GM21381 (cell line): ENCODE measurements at regions not wholly inside any gene's neighbourhood (a gene's known extent, or its start where the extent isn't known, plus 50 kb on each side); places are given as distances from the start of the nearest gene placed in this dataset.
"Not testable (repeated sequence)": the region's sequence is repeated elsewhere in the genome, so short reads cannot be mapped to it uniquely, and the experiment has no call there.

ENCODE experiments used
- ATAC-seq: cut with Tn5 transposase; IDR thresholded peaks from one replicate; pipeline ENCODE4 v1.9.1; 2021; ENCODE audit warnings: mild to moderate bottlenecking, moderate library complexity; ENCODE audit not compliant: unreplicated experiment

DNA sequence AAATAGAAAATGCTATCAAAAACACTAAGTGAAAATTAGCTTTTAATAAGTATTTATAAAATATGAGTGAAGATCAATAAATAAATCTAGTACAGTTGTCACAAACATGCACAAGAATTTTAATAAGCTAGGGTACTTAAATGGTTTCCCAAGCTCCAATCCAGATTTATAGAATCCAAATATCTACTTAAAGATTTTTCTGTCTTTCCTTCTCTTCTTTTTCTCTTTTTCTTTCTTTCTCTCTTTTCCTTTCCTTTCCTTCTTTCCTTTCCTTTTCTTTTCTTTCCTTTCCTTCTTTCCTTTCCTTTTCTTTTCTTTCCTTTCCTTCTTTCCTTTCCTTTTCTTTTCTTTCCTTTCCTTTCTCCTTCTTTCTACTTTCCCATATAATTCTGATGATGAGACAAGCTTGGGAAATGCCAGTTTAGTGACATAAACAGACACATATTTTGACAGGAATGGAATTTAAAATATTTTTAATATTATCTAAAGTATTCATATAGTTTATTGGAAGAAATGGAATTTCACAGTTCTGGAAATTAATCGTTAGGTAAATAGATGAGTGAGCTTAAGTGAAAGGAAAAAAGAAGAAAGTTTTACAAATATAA, 832.8 kb downstream of the NR2F1-AS1 start:
- no peak for ATAC-seq

DNA sequence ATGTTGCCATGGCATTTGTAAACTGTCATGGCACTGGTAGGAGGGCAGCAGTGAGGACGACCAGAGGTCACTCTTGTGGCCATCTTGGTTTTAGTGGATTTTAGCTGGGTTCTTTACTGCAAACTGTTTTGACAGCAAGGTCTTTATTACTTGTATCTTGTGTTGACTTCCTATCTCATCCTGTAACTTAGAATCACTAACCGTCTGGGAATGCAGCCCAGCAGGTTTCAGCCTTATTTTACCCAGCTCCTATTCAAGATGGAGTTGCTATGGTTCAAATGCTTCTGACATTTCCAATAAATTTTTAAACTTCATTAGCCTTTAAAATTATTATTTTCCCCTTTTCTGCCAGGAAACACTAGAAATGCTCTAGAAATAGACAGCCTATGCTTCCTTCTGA, 839.1 kb downstream of the NR2F1-AS1 start:
- ATAC-seq = no peak

DNA sequence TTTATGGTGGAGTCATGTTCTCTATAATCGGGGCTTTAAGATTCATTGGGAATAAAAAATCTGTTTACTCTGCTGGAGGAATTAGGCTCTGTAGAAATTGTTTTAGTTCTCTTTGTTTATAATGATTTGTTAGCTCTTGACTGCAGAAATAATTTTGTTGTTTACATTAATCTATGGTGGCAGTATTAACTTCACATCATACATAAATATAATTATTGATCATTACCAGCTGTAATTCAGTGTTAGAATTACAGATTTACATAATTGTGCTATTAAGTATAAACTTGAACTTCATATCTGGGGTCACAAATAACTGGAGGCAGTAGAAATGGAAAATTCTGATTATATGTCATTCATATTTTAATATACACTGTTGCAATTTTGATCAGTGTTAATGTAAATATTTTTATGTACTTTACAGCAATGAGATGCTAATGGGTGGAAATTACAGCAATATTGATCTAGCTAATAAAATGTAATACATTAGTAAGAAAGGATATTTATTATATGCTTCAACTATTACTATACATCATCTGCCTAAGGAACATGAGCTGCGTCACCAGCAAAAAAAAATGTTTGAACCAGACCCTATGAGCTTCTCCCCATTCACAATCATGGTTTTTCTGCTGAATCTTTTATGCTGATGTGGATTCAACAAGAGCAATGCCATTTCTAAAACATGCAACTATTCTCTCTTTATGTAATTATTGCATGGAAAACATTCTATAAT, 846.6 kb downstream of the NR2F1-AS1 start:
- no peak for ATAC-seq

DNA sequence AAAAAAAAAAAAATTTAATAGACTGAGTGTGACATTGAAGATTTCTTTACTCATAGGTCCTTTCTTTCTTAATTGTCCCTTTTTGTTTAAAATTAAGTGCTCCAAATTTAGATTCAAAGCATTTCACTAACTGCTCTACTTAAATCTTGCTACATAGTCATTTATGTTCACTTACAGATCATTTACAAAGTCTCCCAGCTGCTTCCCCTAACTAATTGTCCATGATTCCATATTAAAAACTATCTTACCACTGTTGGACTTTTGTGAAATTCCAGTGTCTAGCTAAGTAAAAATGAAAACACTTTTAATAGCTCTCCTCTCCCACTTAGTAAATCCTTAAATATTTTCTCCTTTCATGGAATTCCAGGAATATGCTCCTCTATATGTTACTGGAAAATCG, 850.5 kb downstream of the NR2F1-AS1 start:
- ATAC-seq = no peak

DNA sequence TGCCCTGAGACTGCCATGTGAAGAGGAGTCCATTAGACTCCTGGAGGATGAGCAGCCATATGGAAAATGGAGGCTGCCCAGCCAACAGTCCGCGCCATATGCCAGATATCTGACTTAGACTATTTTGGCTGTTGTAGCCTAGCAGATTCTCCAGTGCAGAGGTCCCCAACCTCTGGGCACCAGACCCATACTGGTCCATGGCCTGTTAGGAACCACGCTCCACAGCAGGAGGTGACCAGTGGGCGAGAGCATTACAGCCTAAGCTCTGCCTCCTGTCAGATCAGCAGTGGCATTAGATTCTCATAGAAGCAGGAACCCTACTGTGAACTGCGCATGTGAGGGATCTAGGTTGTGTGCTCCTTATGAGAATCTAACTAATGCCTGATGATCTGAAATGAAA, 851.9 kb downstream of the NR2F1-AS1 start:
- no peak for ATAC-seq

DNA sequence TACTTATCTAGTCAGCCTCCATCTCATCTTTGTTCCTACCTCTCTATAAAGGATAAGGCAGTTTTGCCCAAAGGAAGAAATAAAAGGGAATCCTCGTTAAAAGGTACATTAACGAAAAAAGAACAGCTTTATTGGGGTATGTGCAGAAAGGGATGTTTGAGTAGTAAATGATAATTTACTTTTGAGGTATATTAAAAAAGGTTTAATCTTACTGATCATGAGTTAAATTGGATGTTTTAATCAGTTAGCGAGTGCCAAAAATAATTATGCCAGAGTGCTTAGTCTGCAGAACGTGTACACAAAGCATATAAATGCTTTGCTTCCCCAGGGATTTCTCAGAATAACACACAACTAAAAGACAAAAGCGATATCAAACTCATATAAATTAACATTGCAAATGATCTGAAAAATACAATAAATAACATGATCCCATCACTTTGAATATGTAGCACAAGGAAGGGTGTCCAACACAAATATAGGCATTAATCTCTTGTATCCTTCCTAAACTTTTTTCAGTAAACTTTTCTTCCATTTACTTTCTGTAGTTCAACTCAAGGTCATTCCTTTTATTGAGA, 865.0 kb downstream of the NR2F1-AS1 start:
- ATAC-seq = no peak

DNA sequence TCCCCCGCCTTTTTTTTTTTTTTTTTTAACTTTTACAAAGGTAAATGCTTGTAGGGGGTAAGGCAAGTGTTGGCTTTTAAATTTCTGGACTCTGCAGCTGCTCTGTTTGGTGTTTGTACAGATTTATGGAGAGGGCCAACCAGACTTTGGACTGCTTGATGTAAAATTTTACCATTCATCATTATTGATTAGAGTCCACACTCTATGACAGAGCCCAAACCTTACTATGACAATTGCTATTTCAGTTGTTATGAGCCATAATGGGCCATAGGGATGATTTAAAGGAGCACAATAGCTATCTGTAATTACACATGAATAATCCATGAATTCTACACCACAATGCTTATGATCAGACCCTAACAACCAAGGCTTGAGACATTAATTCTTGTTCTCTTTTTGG, 867.2 kb downstream of the NR2F1-AS1 start:
- ATAC-seq = no peak

DNA sequence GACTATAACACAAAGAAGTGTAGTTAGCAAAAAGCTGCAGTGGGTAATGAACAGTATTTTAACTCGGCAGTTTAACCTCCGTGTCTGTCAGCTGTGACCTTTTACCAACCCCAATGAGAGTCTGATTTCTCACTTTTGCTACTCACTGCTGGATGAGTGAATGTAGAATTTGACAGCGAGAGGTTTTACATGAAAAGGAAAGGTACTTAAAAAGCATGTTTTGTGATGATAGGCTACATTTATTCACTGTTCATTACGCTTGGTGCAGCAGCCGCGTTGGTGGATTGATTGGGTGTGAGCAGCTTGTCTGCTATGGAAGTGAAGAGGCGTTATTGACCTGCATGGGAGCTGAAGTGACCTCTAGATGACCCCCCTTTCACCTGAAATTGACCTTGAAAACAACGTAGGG, 867.7 kb downstream of the NR2F1-AS1 start:
- no peak for ATAC-seq

DNA sequence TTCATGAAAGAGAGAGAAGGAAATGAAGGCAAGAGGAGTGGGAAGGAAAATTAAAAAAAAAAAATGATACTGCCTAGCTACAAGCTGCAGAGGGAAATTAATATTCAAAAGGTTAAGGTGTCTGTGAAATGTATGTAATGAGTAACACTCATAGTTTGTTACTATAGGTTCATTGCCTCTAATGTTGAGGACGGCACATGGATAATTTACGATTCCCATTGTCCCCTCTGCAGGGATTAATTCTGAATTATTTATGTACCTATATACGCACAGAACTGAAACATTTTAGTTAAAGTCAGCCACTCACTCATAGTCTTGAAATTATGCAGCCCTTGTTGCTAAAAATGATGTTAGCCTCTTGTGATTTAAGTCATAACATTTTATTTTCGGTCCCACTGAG, 869.1 kb downstream of the NR2F1-AS1 start:
- ATAC-seq = no peak

DNA sequence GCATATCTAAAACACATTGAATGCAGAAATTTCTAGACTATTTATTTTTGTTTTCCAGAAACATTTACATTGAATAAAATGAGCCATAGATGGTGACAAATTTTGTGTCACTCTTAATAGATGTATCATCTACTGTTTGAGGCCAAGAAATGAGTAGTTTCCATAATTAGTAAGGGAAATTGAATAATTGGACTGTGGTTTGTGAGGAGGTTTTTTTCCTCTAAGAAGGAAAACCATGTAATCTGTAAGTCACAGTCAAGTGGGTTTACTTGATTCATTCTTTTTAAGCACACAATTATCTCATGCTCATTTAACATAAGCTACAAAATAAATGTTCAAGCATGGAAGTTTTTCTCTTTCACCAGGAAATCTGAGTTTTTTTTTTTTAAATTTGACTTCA, 876.4 kb downstream of the NR2F1-AS1 start:
- no peak for ATAC-seq

DNA sequence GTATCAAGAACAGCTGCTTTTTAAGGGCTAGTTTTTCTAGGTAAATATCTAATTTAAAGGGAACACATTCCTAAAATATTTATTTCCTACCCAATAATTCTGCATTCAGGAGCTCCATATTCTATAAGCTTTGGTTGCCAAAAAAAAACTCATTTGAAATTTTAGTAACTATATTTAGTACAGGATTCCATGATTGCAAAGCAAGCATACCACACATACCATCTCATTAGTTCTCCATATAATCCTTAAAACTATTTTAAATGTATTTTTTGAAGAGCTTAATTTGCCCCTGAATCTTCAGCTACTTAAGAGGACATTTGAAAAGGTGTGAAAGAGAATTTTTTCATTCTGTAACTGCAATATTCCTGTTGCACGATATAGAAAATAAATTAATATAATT, 877.0 kb downstream of the NR2F1-AS1 start:
- no peak for ATAC-seq

DNA sequence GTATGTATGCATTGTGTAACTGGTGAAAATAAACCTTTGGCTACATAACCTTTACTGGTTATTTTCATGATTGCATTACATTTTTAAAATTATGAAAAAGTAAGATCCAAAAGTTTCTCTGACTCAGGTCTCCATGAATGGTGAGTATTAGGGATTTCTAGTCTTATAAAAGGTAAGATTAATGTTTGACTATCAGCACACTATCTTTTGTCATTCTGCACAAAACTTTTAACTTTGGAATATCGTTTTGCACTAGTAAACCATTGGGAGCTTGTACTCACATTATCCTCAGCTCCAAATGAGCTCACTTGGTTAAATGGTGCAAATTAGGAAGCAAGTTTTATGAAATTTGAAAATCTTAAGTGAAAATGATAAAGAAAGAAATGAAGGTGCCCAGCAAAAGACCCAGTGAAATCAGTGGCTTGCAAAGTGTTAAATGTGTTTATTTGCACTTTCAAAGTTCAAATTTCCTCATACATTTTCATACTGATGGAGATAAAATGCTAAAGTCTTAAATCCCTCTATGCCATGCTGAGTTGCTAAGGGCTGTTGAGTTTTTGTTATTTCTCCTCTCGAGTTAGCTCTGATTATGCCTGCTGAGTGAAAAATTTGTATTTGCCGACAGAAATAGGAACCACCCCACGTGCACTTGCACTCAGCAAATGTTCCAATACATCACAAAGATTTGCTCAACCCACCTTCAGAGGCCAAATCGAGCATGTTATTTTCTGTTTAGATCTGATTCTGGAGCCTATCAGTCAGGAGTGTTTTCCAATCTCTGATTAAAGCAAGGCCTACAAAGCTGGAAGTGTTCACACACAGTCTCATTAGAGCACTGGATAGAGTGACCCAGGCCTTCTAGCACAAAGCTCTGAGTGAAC, 885.7 kb downstream of the NR2F1-AS1 start:
- ATAC-seq = no peak

DNA sequence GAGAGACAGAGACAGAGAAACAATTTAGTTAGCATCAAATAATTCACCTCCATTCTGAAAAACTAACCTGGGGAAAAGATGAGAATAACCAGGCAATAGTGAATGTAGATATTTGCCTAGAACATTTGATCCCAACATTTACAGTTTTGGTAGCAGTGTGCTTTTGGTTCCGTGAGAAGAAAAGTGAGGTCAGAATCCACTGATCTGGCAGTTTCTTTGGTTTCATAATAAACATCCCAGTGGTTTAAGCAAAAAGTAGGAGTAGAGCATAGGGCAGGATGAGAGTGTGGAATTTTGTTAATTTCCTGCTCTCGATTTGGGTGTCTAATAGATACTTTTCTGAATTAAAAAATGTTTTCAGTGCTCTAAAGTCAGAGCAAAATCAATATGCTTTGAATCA, 887.0 kb downstream of the NR2F1-AS1 start:
- ATAC-seq = no peak

DNA sequence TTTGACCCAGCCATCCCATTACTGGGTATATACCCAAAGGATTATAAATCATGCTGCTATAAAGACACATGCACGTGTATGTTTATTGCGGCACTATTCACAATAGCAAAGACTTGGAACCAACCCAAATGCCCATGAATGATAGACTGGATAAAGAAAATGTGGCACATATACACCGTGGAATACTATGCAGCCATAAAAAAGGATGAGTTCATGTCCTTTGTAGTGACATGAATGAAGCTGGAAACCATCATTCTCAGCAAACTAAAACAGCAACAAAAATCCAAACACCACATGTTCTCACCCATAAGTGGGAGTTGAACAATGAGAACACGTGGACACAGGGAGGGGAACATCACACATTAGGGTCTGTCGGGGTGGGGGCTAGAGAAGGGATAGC, 889.1 kb downstream of the NR2F1-AS1 start:
- not testable (repeated sequence) for ATAC-seq

DNA sequence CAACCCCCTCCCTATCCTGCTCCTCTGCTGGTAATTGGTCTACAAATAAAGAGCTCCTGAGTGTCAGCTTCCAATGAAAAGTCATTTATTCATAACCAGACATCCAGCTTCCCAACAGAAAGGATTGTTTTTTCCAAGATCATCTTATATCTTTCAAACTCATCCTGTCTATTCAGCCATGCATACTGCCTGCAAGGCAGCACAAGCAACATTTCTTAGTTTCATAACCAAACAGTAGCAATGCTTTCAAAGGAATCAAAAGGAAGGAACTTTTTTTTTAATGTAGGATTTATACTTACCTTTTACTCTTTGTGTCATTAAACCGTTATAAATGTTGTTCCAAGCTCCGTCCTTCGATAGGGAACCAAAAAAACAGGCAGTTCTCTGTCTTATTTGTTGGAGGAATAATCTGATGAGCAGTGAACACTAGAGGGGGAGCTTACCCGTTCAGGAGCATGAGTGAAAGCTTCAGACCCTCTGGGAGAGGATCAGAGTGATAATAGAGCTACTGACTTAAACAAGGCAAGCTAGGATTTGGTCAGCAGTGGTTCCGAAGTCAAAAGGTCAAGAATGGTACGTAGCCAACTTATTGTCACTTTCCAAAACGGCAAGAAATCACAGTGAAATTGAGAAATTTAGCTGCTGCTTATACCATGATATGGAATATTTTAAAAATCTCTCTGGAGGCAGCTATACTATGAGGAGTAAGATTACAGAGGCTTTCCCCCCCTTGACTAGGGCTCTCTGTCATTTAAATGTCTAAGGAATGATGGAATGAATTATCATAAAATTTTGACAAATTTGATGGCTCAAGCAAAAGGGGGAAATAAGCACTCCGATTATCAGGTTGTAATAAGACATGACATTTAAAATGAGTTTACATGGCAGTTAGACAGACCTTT, 892.9 kb downstream of the NR2F1-AS1 start:
- no peak for ATAC-seq

DNA sequence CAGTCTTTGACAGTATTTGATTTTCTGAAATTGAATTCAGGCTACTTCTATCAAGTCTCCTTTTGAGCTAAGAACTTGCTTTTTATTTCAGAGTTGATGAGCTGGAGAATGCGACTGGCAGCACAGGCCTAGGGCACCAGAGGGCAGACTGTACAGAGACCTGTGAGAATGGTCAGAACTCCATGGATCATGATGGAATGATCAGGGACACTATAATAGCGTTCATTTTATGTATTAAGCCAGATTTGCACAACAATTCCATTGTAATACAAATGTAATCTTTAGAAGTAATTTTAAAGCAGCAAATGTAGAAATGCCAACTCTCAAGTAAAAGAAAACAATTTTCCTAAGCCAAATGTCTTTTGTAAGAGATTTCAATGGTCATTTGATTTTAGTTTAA, 902.4 kb downstream of the NR2F1-AS1 start:
- no peak for ATAC-seq

DNA sequence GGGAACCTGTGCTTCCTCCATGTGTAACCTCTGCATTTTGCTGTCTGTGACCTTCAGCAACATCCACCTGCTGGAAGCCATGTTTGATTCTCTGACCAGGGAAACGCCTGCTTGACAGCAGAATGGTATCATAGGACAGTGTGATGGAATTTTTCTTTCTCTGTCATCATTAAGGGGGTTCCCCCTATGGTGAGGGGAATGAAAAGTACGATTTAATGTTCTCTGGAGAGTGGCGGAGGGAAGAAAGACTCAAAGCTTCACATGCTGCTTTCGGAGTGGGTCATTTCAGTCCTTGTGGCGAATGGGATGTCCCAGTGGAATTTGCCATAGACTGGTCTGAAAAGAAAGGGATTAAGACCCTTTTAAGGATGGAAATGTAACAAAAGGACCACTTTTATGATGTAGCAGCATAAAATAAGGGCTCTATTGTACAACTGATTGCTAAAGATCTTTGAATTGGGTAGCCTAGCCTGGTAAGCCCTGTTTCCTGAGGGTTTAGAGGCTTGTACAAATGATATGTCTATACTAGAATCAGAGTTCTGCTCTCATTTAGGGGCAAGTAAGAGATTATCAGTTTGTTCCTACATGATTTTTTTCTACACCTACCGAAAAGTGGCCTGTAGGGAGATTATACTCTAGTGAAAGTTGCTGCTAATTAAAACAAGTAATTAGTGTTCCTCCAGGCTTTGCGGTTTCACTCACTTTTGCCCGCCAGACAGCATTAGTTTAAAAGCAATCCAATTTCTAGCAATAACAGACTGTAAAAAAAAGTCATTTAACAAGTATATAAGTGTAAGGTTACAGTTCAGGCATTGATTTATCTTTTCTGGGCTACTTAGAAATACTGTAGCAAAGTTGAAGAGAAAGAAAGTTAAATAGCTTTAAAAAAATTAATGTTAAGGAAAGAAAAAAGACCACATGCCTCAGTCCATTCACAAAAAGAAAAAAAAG, 904.5 kb downstream of the NR2F1-AS1 start:
- ATAC-seq = no peak

DNA sequence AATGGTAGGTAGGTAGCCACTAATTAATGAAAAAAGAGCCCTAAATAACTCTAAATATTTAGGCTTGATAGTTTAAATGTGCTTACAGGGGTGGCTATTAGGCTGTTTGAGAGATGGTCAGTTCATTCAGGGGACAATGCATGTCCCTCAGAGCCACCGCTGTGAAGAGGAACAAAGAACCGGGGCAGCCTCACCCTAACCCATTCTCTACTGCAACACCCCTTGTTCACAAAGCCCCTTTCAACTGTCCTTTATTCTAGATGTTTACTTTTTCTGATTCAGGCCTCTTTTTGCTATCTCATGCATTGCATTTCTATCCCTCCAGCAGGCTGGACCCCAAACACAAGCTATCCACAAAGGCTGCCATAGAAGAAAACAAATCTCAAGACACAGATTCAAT, 906.7 kb downstream of the NR2F1-AS1 start:
- no peak for ATAC-seq

DNA sequence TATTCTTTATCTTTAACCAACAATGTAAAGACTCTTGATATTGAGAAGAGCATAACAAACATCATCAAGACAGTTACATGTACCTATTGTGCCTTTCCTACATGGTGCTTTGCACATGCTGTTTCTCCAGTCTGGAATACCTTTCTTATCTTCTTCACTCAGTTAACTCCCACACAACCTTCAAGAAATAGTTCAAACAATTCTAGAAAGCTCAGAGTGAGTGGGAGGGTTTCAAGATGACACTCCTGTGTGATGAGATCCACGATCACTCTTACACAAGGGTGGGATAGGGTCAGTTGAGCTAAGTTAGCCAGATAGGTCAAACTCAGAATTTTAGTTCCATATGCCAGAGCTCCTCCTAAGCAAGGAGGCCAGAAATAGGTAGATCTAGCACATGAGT, 915.5 kb downstream of the NR2F1-AS1 start:
- ATAC-seq = no peak
